ENCODE measurements at regions not wholly inside any gene's neighbourhood (a gene's known extent, or its start where the extent isn't known, plus 50 kb on each side); places are given as distances from the start of the nearest gene placed in this dataset.

GRCh38 chr9:88694625-88695024 lies 159.6 kb downstream of the NXNL2 start:
- TF ChIP-seq CTCF (IDR thresholded peaks at IDR 0.05): no peak
- TF ChIP-seq POLR2A (IDR thresholded peaks at IDR 0.05): no peak

Data from lower leg skin (tissue), 3 donors.